ENCODE measurements at regions not wholly inside any gene's neighbourhood (a gene's known extent, or its start where the extent isn't known, plus 50 kb on each side); places are given as distances from the start of the nearest gene placed in this dataset.

DNA sequence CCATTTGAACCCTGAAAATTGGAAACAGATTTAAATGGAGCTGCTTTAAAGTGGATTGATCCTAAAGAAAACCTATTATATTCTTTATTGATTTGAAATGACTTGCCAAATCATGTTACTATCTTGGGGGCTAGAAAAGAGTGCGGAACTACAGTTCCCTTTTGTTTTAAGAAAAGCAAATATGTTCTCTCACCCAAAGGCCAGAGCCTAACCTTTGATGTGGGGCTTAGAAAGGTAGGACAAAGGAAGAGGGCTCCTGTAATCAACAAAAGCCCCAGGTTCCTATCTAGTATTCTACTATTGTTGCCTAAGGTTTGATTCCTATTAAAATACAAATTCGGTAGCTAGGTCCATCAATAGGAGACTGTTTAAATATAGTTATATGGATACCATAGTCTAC lies 100.8 kb upstream of the BEND6 start:
- no peaks in the 10 kb centered on the region for H3K9me2 ChIP-seq (ENCODE audit: insufficient read depth)
- POLR2A ChIA-PET = no interaction called here
- no peak for TF ChIP-seq SP1 (IDR thresholded peaks at IDR 0.05; ENCODE audit: low read depth)
- no peak for TF ChIP-seq ELF1 (IDR thresholded peaks at IDR 0.05; ENCODE audit: borderline replicate concordance, low read depth)
- TF ChIP-seq, protein P1, sequence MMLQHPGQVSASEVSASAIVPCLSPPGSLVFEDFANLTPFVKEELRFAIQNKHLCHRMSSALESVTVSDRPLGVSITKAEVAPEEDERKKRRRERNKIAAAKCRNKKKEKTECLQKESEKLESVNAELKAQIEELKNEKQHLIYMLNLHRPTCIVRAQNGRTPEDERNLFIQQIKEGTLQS (IDR thresholded peaks at IDR 0.05) = no peak
- TF ChIP-seq ZFX (IDR thresholded peaks at IDR 0.05) = no peak
- no peak for TF ChIP-seq SRF (IDR thresholded peaks at IDR 0.05; ENCODE audit: low read depth)
- TF ChIP-seq RAD21 (IDR thresholded peaks at IDR 0.05; ENCODE audit: low read depth) = no peak
- TF ChIP-seq, protein P2, sequence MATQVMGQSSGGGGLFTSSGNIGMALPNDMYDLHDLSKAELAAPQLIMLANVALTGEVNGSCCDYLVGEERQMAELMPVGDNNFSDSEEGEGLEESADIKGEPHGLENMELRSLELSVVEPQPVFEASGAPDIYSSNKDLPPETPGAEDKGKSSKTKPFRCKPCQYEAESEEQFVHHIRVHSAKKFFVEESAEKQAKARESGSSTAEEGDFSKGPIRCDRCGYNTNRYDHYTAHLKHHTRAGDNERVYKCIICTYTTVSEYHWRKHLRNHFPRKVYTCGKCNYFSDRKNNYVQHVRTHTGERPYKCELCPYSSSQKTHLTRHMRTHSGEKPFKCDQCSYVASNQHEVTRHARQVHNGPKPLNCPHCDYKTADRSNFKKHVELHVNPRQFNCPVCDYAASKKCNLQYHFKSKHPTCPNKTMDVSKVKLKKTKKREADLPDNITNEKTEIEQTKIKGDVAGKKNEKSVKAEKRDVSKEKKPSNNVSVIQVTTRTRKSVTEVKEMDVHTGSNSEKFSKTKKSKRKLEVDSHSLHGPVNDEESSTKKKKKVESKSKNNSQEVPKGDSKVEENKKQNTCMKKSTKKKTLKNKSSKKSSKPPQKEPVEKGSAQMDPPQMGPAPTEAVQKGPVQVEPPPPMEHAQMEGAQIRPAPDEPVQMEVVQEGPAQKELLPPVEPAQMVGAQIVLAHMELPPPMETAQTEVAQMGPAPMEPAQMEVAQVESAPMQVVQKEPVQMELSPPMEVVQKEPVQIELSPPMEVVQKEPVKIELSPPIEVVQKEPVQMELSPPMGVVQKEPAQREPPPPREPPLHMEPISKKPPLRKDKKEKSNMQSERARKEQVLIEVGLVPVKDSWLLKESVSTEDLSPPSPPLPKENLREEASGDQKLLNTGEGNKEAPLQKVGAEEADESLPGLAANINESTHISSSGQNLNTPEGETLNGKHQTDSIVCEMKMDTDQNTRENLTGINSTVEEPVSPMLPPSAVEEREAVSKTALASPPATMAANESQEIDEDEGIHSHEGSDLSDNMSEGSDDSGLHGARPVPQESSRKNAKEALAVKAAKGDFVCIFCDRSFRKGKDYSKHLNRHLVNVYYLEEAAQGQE (IDR thresholded peaks at IDR 0.05; ENCODE audit: low read depth) = no peak
- TF ChIP-seq CBX3 (IDR thresholded peaks at IDR 0.05; ENCODE audit: low read depth) = no peak
- TF ChIP-seq YY1 (IDR thresholded peaks at IDR 0.05; ENCODE audit: extremely low read depth, insufficient replicate concordance, low read depth, low read length) = no peak
- TF ChIP-seq CEBPB (IDR thresholded peaks at IDR 0.05; ENCODE audit: low read depth) = no peak
- TF ChIP-seq, protein P3, sequence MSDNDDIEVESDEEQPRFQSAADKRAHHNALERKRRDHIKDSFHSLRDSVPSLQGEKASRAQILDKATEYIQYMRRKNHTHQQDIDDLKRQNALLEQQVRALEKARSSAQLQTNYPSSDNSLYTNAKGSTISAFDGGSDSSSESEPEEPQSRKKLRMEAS (IDR thresholded peaks at IDR 0.05) = no peak
- TF ChIP-seq EGR1 (IDR thresholded peaks at IDR 0.05; ENCODE audit: low read depth) = no peak
- H3K36me3 ChIP-seq (ENCODE audit: control insufficient read depth in 1 of 2, insufficient read depth in 2 of 2, low read length in 2 of 2) = peaks cover 0 to 8% of the 10 kb centered on the region in 2 experiments; a peak in 1 of 4 replicates
- BruUV-seq (replicated peaks) = no TSS peak
- no peak overlapping the region for H3K9ac ChIP-seq (ENCODE audit: low read length)
- RAD21 ChIA-PET (ENCODE audit: low non-redundant PET in 1 of 2, low total read pairs in 2 of 2, uncharacterized antibody in 2 of 2, unreplicated experiment in 2 of 2) = no interaction called here
- H3K79me2 ChIP-seq (ENCODE audit: insufficient read depth, low read length) = peaks cover 44% of the 10 kb centered on the region
- H3K27ac ChIP-seq (ENCODE audit: low read depth, low read length) = no peak overlapping the region
- no peak overlapping the region for H2AFZ ChIP-seq (ENCODE audit: low read depth, low read length, poor library complexity, severe bottlenecking)
- CTCF ChIA-PET = no interaction called here
- DNase-seq (ENCODE audit: low read depth, low spot score) = no peak
- no peak overlapping the region for H3K4me3 ChIP-seq (replicated peaks in 1 of 2; ENCODE audit: low read depth in 1 of 2, low read length in 2 of 2)
- no peak for ATAC-seq
- H3K9me3 ChIP-seq (ENCODE audit: control insufficient read depth in 1 of 2, insufficient read depth in 1 of 2, low read depth in 1 of 2, low read length in 2 of 2) = no peaks in the 10 kb centered on the region
- no peaks in the 10 kb centered on the region for H4K20me1 ChIP-seq (ENCODE audit: insufficient read depth)
- H3K4me1 ChIP-seq (ENCODE audit: control insufficient read depth in 1 of 2, insufficient read depth in 2 of 2, low read length in 2 of 2) = peaks cover 44 to 59% of the 10 kb centered on the region in 2 experiments
- intact Hi-C loops (cut with micrococcal nuclease) = no loop called here
- no peaks in the 10 kb centered on the region for H3K27me3 ChIP-seq (ENCODE audit: insufficient read depth, low read length)
- no peak overlapping the region for H3K4me2 ChIP-seq (ENCODE audit: low read length)
